Endothelial cell of umbilical vein (primary cell): ENCODE measurements at regions not wholly inside any gene's neighbourhood (a gene's known extent, or its start where the extent isn't known, plus 50 kb on each side); places are given as distances from the start of the nearest gene placed in this dataset.

ENCODE experiments used
- CTCF ChIP-seq, 2 donors: IDR thresholded peaks; 1 replicate in 1 of 2; 2 replicates in 1 of 2; pipeline ENCODE4 v1.5.1; 2011; ENCODE audit warnings: low read length in 2 of 2, mild to moderate bottlenecking in 2 of 2, moderate library complexity in 2 of 2, control low read depth in 1 of 2, inconsistent platforms in 1 of 2, low read depth in 1 of 2; ENCODE audit not compliant: insufficient read depth in 1 of 2; ENCODE audit errors: extremely low read depth in 1 of 2
- POLR2A ChIP-seq: IDR thresholded peaks from 2 replicates; pipeline ENCODE4 v1.6.1; 2012; ENCODE audit warnings: low read depth, mild to moderate bottlenecking, control low read depth, low read length
- TF ChIP-seq, protein P1 (sequence below): IDR thresholded peaks from 2 replicates; pipeline ENCODE4 v1.6.1; 2011; ENCODE audit not compliant: insufficient read depth, insufficient read length

DNA sequence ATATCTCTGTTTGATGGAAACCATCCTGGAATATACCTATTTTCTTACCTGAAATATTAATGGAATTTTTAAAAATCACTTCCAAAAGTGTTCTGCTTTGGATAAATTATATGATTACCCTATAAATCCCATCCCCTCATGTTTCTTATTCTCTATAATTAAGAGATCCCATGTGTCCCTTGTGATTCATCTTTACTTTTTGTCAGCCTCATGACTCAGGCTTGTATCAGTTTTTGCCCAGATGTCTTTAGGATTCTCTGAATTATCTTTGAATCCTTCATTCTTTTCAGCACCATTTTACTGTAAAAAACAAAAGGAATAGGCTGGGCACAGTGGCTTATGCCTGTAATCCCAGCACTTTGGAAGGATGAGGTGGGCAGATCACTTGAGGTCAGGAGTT lies 804.5 kb upstream of the CITED2 start:
- TF ChIP-seq, protein P1, sequence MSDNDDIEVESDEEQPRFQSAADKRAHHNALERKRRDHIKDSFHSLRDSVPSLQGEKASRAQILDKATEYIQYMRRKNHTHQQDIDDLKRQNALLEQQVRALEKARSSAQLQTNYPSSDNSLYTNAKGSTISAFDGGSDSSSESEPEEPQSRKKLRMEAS = no peak
- TF ChIP-seq CTCF (IDR thresholded peaks at IDR 0.05; ENCODE audit: extremely low read depth in 1 of 2, insufficient read depth in 1 of 2, low read depth in 1 of 2, low read length in 2 of 2) = no peak
- no peak for TF ChIP-seq POLR2A
